Kidney (tissue), 13 donors: ENCODE measurements at regions not wholly inside any gene's neighbourhood (a gene's known extent, or its start where the extent isn't known, plus 50 kb on each side); places are given as distances from the start of the nearest gene placed in this dataset.

Source experiments
- DNase-seq, 5 donors: peaks; one replicate each; pipeline ENCODE4 v3.0.0-alpha.2; 2013 to 2020
- FAIRE-seq: peaks from 2 replicates; lab custom pipeline; 2012; peaks lifted over from hg19 to GRCh38; lab: Jason Lieb, UNC
- H3K27ac ChIP-seq, 2 donors: one replicate each; pipeline ENCODE4 v1.7.0; 2013; ENCODE audit warnings: low read depth in 2 of 2, low read length in 2 of 2, inconsistent platforms in 1 of 2
- H3K27me3 ChIP-seq: one replicate; pipeline ENCODE4 v1.7.1; 2013; ENCODE audit warnings: low read length, inconsistent platforms; ENCODE audit not compliant: control insufficient read depth, insufficient read depth
- H3K36me3 ChIP-seq, 3 donors: one replicate each; pipeline versions ENCODE4 v1.7.0 to v1.7.1; 2013; ENCODE audit warnings: low read length in 3 of 3, control low read depth in 1 of 3, inconsistent platforms in 1 of 3; ENCODE audit not compliant: insufficient read depth in 3 of 3, control insufficient read depth in 2 of 3
- H3K4me1 ChIP-seq, 3 donors: one replicate each; pipeline versions ENCODE4 v1.7.0 to v1.7.1; 2013; ENCODE audit warnings: low read length in 3 of 3, inconsistent platforms in 1 of 3, low read depth in 1 of 3; ENCODE audit not compliant: control insufficient read depth in 2 of 3, insufficient read depth in 2 of 3
- H3K4me3 ChIP-seq, 3 donors: one replicate each; pipeline versions ENCODE4 v1.7.0 to v1.8.1; 2013; ENCODE audit warnings: low read length in 3 of 3, control low read depth in 1 of 3, inconsistent platforms in 1 of 3
- H3K9ac ChIP-seq, 3 donors: one replicate each; pipeline versions ENCODE4 v1.7.0 to v1.7.1; 2013; ENCODE audit warnings: low read length in 3 of 3, control low read depth in 1 of 3, inconsistent platforms in 1 of 3
- H3K9me3 ChIP-seq, 3 donors: one replicate each; pipeline versions ENCODE4 v1.7.0 to v1.7.1; 2013; ENCODE audit warnings: low read length in 3 of 3, control low read depth in 1 of 3, inconsistent platforms in 1 of 3; ENCODE audit not compliant: control insufficient read depth in 2 of 3, insufficient read depth in 1 of 3
- intact Hi-C: fragments of 100-400 bp; cut with DNase I; formaldehyde crosslinking; loops from one replicate; pipeline ENCODE4 v1.11.1; 2022
- TF ChIP-seq, protein P1 (sequence below): IDR thresholded peaks from 3 replicates; pipeline ENCODE4 v1.5.1; 2012; ENCODE audit warnings: mild to moderate bottlenecking, moderate library complexity, borderline replicate concordance; ENCODE audit not compliant: insufficient read depth; ENCODE audit errors: extremely low read depth
- donor health status: control.
- donor health status: control.
- donor health status: control.
- donor health status: control.
- donor health status: control.
- donor health status: DM: yes; HTN: yes; CAD: no.
- donor health status: Normal renal cell carcinoma (clear cell type).

DNA sequence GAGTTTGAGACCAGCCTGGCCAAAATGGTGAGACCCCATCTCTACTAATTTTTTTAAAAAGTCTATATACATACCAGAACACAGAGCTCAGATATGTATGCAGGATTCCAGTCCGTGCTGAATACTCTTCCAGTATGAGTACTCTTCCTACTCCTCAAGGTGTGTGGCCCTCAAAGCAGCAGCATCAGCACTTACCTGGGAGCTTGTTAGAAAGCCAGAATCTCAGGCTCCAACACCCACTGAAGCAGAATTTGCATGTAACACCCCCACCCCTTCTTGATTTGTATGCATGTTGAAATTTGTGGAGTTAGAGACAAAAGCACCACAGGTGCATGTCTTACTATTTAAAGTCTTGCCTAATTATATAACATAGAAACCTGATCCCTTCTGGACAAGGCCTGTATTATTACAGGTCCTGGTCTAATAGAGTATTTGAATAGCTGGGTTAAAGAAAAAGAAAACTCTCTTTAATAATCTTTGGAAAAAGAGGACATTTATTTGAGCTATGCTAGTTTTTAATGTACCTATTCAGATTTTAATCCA is 50.3 kb upstream of the NFE2L2 start:
- DNase-seq (peak in 1 of 5 donors; percentile 9), FAIRE-seq (no peak)
- TF ChIP-seq, protein P1, sequence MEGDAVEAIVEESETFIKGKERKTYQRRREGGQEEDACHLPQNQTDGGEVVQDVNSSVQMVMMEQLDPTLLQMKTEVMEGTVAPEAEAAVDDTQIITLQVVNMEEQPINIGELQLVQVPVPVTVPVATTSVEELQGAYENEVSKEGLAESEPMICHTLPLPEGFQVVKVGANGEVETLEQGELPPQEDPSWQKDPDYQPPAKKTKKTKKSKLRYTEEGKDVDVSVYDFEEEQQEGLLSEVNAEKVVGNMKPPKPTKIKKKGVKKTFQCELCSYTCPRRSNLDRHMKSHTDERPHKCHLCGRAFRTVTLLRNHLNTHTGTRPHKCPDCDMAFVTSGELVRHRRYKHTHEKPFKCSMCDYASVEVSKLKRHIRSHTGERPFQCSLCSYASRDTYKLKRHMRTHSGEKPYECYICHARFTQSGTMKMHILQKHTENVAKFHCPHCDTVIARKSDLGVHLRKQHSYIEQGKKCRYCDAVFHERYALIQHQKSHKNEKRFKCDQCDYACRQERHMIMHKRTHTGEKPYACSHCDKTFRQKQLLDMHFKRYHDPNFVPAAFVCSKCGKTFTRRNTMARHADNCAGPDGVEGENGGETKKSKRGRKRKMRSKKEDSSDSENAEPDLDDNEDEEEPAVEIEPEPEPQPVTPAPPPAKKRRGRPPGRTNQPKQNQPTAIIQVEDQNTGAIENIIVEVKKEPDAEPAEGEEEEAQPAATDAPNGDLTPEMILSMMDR, result no peak
- peak overlapping the region in 1 of 3 donors; percentile 46 for H3K4me3 ChIP-seq
- peak overlapping the region in 1 of 3 donors; percentile 32 for H3K9ac ChIP-seq
- H3K27ac ChIP-seq, result peak overlapping the region; percentile 59 to 64
- intact Hi-C loops, result no loop called here
- no peaks in the 10 kb centered on the region for H3K9me3 ChIP-seq
- no peaks in the 10 kb centered on the region for H3K27me3 ChIP-seq
- H3K4me1 ChIP-seq, result peaks cover 0 to 4% (median 2%) of the 10 kb centered on the region in 3 donors
- H3K36me3 ChIP-seq, result no peaks in the 10 kb centered on the region

DNA sequence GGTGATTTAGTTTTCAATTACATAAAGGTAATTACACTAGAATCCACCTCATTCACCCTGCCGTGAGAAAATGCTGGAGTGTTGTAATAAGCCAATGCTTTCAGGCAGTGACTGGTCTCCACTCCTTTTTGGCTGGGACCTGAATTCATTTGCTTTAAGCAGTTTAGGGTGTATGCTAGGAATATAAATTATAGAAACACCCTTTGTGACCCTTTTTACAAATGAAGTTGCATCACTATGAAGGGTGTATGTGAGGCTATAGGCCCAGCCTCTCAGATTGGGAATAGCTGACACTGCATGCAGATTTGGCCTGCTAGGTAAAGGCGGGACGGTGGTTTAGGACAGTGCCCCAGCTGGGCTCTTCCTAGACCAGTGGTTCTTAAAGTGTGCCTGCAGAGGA is 50.8 kb upstream of the NFE2L2 start:
- peak overlapping the region in 1 of 3 donors; percentile 46 for H3K4me3 ChIP-seq
- peaks cover 0 to 4% (median 2%) of the 10 kb centered on the region in 3 donors for H3K4me1 ChIP-seq
- H3K9me3 ChIP-seq, result no peaks in the 10 kb centered on the region
- FAIRE-seq, result no peak
- H3K27me3 ChIP-seq, result no peaks in the 10 kb centered on the region
- peak overlapping the region; percentile 49 to 52 for H3K27ac ChIP-seq
- TF ChIP-seq, protein P1, result no peak
- intact Hi-C loops, result no loop called here
- H3K36me3 ChIP-seq, result no peaks in the 10 kb centered on the region
- H3K9ac ChIP-seq, result peak overlapping the region in 1 of 3 donors; percentile 24
- peak in 2 of 5 donors; percentile 17 to 51 for DNase-seq

DNA sequence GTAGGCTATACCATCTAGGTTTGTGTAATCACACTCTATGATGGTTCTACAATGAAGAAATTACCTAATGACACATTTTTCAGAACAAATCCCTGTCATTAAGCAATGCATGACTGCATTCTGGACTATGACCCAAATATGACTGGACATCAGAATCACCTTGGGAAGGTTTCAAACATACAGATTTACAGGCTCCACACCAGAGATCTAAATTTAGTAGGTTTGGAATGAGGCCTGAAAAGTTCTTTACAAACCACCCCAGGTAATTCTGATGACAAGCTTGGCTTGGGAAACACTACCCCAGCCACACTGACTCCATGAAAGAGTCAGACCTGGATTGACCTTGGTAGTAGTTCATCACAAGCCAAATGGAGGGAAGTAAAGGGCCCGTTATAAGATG is 52.2 kb upstream of the NFE2L2 start:
- no peak overlapping the region for H3K4me3 ChIP-seq
- no peaks in the 10 kb centered on the region for H3K36me3 ChIP-seq
- H3K27me3 ChIP-seq, result no peaks in the 10 kb centered on the region
- intact Hi-C loops, result no loop called here
- FAIRE-seq (no peak), DNase-seq (no peak)
- H3K9ac ChIP-seq, result no peak overlapping the region
- H3K9me3 ChIP-seq, result no peaks in the 10 kb centered on the region
- TF ChIP-seq, protein P1, result no peak
- H3K27ac ChIP-seq, result peak overlapping the region in 1 of 2 donors; percentile 26
- H3K4me1 ChIP-seq, result peaks cover 0 to 7% (median 2%) of the 10 kb centered on the region in 3 donors

DNA sequence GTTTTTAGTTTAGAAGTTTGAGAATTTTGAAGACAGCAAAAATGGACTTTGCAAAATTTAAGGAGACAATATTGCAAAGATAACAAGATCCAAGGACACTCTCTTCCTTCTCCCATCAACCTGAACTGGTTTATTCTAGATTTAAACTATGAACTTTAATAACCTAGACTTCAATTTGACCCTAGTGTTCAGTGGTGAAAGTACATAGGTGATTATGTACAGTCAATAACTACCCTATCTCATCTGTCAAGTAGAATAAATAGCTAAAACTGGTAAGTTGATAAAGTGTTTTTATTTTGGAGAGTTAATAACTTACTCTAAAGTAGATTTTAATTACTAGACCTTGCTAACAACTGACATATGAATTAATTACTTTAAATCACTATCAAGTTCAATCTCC is 52.9 kb upstream of the NFE2L2 start:
- Histone ChIP-seq H3K27ac (no peak overlapping the region), H3K27me3 (no peaks in the 10 kb centered on the region), H3K9me3 (no peaks in the 10 kb centered on the region), H3K36me3 (no peaks in the 10 kb centered on the region), H3K9ac (no peak overlapping the region), H3K4me1 (peaks cover 0 to 10% (median 4%) of the 10 kb centered on the region in 3 donors), H3K4me3 (no peak overlapping the region)
- TF ChIP-seq, protein P1, result no peak
- intact Hi-C loops, result no loop called here
- no peak for DNase-seq
- no peak for FAIRE-seq
